Natural killer cell (primary cell): ENCODE measurements at regions not wholly inside any gene's neighbourhood (a gene's known extent, or its start where the extent isn't known, plus 50 kb on each side); places are given as distances from the start of the nearest gene placed in this dataset.
A peak's percentile ranks its signal among the peaks of the same experiment; 100 is the strongest.
"Not testable (repeated sequence)": the region's sequence is repeated elsewhere in the genome, so short reads cannot be mapped to it uniquely, and the experiment has no call there.

Source experiments
- ATAC-seq, 3 donors: fragments of 150-1000 bp in 2 of 3; fragments of 200-7000 bp in 1 of 3; cut with Tn5 transposase; 1 replicate in 1 of 3; 2 replicates in 2 of 3; pipeline ENCODE4 v1.10.0; 2021; ENCODE audit warnings: mild to moderate bottlenecking in 2 of 3, moderate library complexity in 2 of 3
- DNase-seq, 2 donors: peaks; one replicate each; pipeline versions ENCODE4 v3.0.0 to v3.0.0-alpha.2; 2013 to 2021; ENCODE audit warnings: mixed read lengths in 1 of 2
- H3K27ac ChIP-seq: one replicate; pipeline ENCODE4 v1.5.1; 2013; ENCODE audit warnings: mild to moderate bottlenecking, low read length
- H3K27me3 ChIP-seq: one replicate; pipeline ENCODE4 v1.6.1; 2013; ENCODE audit warnings: low read length; ENCODE audit not compliant: control insufficient read depth, insufficient read depth
- H3K36me3 ChIP-seq: one replicate; pipeline ENCODE4 v1.6.1; 2013; ENCODE audit warnings: low read length; ENCODE audit not compliant: control insufficient read depth, insufficient read depth
- H3K4me1 ChIP-seq: one replicate; pipeline ENCODE4 v1.6.1; 2013; ENCODE audit warnings: low read length; ENCODE audit not compliant: control insufficient read depth, insufficient read depth
- H3K4me3 ChIP-seq: one replicate; pipeline ENCODE4 v1.5.1; 2013; ENCODE audit warnings: low read length
- H3K9me3 ChIP-seq: one replicate; pipeline ENCODE4 v1.6.1; 2013; ENCODE audit warnings: low read length; ENCODE audit not compliant: control insufficient read depth, insufficient read depth
- H3K27ac Mint-ChIP-seq, 2 donors: one replicate each; pipeline ENCODE4 v1.8.0; 2022; ENCODE audit warnings: mild to moderate bottlenecking in 2 of 2, mixed read lengths in 2 of 2, moderate library complexity in 1 of 2
- H3K27me3 Mint-ChIP-seq, 2 donors: one replicate each; pipeline ENCODE4 v1.8.0; 2022; ENCODE audit warnings: low read depth in 2 of 2, mixed read lengths in 2 of 2
- H3K36me3 Mint-ChIP-seq: one replicate; pipeline ENCODE4 v1.8.0; 2022; ENCODE audit warnings: mixed read lengths
- H3K4me1 Mint-ChIP-seq, 2 donors: one replicate each; pipeline ENCODE4 v1.8.0; 2022; ENCODE audit warnings: mixed read lengths in 2 of 2
- H3K4me3 Mint-ChIP-seq: one replicate; pipeline ENCODE4 v1.8.0; 2022; ENCODE audit warnings: mild to moderate bottlenecking, moderate library complexity, mixed read lengths
- H3K9me3 Mint-ChIP-seq, 2 donors: one replicate each; pipeline ENCODE4 v1.8.0; 2022; ENCODE audit warnings: mixed read lengths in 2 of 2
- WGBS: methylation state at CpG from one replicate; pipeline ENCODE4 v1.1.7; 2013; ENCODE audit warnings: missing lambda C conversion rate; ENCODE audit not compliant: insufficient coverage; 5-methylcytosine and 5-hydroxymethylcytosine counted together
- intact Hi-C: fragments of 100-400 bp; cut with micrococcal nuclease; formaldehyde crosslinking; loops from one replicate; pipeline ENCODE4 v1.14.2; 2022
- TF ChIP-seq, protein P1 (sequence below): fragments of 200-600 bp; IDR thresholded peaks from one replicate; pipeline ENCODE4 v1.8.0; 2022; ENCODE audit warnings: antibody characterized with exemption

DNA sequence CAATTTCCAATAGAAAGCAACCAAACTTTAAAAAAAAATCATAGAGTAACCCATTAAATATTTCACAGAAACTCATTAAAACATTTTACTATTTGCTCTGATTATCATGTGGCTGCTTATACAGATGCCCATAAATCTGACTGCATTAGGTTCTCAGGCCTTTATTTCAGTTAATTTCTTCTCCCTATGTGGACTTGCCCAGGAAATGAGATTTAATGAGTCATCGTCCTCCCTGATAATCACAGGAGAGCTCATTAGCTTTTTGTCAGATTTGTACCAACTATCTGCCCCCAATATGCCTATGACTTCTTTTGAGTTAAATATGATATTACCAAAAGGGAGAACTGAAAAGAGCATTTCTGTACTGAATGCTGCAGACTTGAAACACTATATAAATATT, 168.0 kb downstream of the FOXB1 start:
- H3K9me3 Mint-ChIP-seq: no peaks in the 10 kb centered on the region
- intact Hi-C loops: no loop called here
- DNase-seq (no peak), ATAC-seq (no peak)
- WGBS: 50% methylated on average over 1 of the region's 1 CpG
- H3K4me3 ChIP-seq: no peak overlapping the region
- H3K27me3 Mint-ChIP-seq: peaks cover 7 to 19% of the 10 kb centered on the region in 2 donors
- no peak overlapping the region for H3K27ac Mint-ChIP-seq
- no peaks in the 10 kb centered on the region for H3K9me3 ChIP-seq
- no peaks in the 10 kb centered on the region for H3K36me3 Mint-ChIP-seq
- H3K27ac ChIP-seq: no peak overlapping the region
- H3K36me3 ChIP-seq: no peaks in the 10 kb centered on the region
- H3K4me1 Mint-ChIP-seq: no peaks in the 10 kb centered on the region
- H3K4me1 ChIP-seq: no peaks in the 10 kb centered on the region
- no peak overlapping the region for H3K4me3 Mint-ChIP-seq
- no peaks in the 10 kb centered on the region for H3K27me3 ChIP-seq
- TF ChIP-seq, protein P1, sequence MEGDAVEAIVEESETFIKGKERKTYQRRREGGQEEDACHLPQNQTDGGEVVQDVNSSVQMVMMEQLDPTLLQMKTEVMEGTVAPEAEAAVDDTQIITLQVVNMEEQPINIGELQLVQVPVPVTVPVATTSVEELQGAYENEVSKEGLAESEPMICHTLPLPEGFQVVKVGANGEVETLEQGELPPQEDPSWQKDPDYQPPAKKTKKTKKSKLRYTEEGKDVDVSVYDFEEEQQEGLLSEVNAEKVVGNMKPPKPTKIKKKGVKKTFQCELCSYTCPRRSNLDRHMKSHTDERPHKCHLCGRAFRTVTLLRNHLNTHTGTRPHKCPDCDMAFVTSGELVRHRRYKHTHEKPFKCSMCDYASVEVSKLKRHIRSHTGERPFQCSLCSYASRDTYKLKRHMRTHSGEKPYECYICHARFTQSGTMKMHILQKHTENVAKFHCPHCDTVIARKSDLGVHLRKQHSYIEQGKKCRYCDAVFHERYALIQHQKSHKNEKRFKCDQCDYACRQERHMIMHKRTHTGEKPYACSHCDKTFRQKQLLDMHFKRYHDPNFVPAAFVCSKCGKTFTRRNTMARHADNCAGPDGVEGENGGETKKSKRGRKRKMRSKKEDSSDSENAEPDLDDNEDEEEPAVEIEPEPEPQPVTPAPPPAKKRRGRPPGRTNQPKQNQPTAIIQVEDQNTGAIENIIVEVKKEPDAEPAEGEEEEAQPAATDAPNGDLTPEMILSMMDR: no peak

DNA sequence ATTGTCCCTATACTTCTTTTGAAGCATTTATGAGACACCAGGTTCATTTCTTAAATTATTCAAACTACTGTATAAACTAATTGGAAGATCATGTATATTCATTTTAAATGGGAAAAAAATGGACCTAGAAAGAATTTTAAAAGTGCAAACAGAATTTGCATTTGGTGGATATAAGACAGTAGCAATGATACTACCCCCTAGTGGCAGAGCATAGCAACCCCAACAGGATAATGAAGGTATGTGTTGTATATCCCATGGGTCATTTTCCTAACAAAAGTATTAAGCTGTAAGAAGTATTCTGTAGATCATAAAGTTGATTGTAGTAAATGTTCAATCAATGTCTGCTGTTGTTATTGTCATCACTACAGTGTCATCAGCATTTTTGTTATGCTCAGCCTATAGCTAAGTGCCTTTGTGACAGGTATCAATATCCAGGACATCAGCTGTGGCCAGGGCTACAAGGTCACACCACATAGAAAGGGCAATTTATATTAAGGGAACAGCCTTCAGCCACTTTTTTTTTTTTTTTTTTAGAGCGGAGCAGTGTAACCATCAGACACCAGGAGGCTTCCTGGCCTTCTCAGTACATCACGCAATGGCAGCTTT, 175.8 kb downstream of the FOXB1 start:
- Mint-ChIP-seq H3K4me1 (no peaks in the 10 kb centered on the region), H3K27me3 (peaks cover 21 to 56% of the 10 kb centered on the region in 2 donors), H3K9me3 (no peaks in the 10 kb centered on the region), H3K27ac (no peak overlapping the region), H3K4me3 (no peak overlapping the region), H3K36me3 (no peaks in the 10 kb centered on the region)
- H3K4me3 ChIP-seq: no peak overlapping the region
- DNase-seq: peak in 1 of 2 donors; percentile 75
- TF ChIP-seq, protein P1: peak; percentile 91
- no peaks in the 10 kb centered on the region for H3K36me3 ChIP-seq
- 88% methylated on average over 2 of the region's 2 CpGs for WGBS
- no peaks in the 10 kb centered on the region for H3K4me1 ChIP-seq
- intact Hi-C loops: loop anchor here (1.0 to 2.0 kb wide), 2 partner anchors 455 to 489 kb away; no protein-coding TSS in a partner anchor
- no peaks in the 10 kb centered on the region for H3K27me3 ChIP-seq
- no peaks in the 10 kb centered on the region for H3K9me3 ChIP-seq
- H3K27ac ChIP-seq: no peak overlapping the region
- ATAC-seq: peak; percentile 44 to 74 (median 64)

DNA sequence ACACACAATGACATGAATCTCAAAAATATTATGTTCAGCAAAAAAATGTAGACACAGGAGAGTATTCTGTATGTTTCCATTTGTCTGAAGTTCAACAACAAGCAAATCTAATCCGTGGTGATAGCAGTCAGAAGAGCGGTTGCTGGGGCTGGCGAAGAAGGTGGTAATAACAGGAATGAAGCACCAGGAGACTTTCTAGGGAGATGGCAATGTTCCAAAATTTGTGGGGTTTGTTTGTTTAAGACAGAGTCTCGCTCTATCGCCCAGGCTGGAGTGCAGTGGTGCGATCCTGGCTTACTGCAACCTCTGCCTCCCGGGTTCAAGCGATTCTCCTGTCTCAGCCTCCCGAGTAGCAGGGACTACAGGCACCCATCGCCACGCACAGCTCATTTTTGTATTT, 177.8 kb downstream of the FOXB1 start:
- not testable (repeated sequence) for H3K36me3 ChIP-seq, H3K4me3 ChIP-seq, H3K9me3 Mint-ChIP-seq, H3K27ac Mint-ChIP-seq, DNase-seq, H3K4me3 Mint-ChIP-seq, H3K4me1 ChIP-seq, H3K27ac ChIP-seq, H3K4me1 Mint-ChIP-seq, H3K27me3 ChIP-seq, H3K9me3 ChIP-seq, H3K36me3 Mint-ChIP-seq, ATAC-seq
- intact Hi-C loops: loop anchor here (2.0 kb wide), 1 partner anchor 491 kb away; no protein-coding TSS in a partner anchor
- peaks cover 17 to 57% of the 10 kb centered on the region in 2 donors for H3K27me3 Mint-ChIP-seq
- WGBS: 94% methylated on average over 11 of the region's 11 CpGs

DNA sequence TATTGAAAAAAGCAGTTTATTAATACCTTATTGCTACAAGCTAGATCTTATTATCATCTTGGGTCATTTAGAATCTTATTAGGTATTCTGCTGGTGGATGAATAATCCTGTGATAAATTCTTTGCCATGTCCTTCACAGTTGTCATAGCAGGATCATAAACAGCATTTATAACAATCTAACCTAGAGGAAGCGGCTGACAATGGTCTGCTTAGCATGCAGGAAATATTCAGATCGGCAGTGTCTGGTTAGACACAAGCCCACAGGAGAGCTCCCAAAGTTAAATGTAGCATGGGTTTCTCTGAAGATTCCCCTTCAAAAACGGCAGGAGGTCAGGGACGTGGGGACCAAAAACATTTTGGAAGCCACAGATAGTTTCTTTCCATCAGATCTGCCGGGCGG, 179.3 kb downstream of the FOXB1 start:
- intact Hi-C loops: no loop called here

More for the DNA sequence above, 179.3 kb downstream of the FOXB1 start:
- Mint-ChIP-seq H3K27ac (no peak overlapping the region), H3K9me3 (no peaks in the 10 kb centered on the region), H3K4me3 (no peak overlapping the region), H3K36me3 (no peaks in the 10 kb centered on the region), H3K4me1 (no peaks in the 10 kb centered on the region), H3K27me3 (peaks cover 15 to 58% of the 10 kb centered on the region in 2 donors)
- TF ChIP-seq, protein P1: no peak
- no peak overlapping the region for H3K4me3 ChIP-seq
- no peaks in the 10 kb centered on the region for H3K36me3 ChIP-seq
- 83% methylated on average over 6 of the region's 6 CpGs for WGBS
- no peaks in the 10 kb centered on the region for H3K9me3 ChIP-seq
- DNase-seq: no peak
- no peak for ATAC-seq
- no peaks in the 10 kb centered on the region for H3K27me3 ChIP-seq
- no peaks in the 10 kb centered on the region for H3K4me1 ChIP-seq
- no peak overlapping the region for H3K27ac ChIP-seq
